Activated CD4-positive, CD25-positive, alpha-beta regulatory T cell treated with anti-CD3 and anti-CD28 coated beads, Interleukin-2, amount 50 U/mL, for 72 hours (primary cell): ENCODE measurements at regions not wholly inside any gene's neighbourhood (a gene's known extent, or its start where the extent isn't known, plus 50 kb on each side); places are given as distances from the start of the nearest gene placed in this dataset.
"Not testable (repeated sequence)": the region's sequence is repeated elsewhere in the genome, so short reads cannot be mapped to it uniquely, and the experiment has no call there.

ENCODE experiments used
- DNase-seq: peaks from one replicate; pipeline ENCODE4 v3.0.0; 2021

- DNase-seq, result no peak
Observed at GRCh38 chr11:19625438-19625837, 87.2 kb upstream of the NAV2 start.

- no peak for DNase-seq
Observed at GRCh38 chr11:19617696-19618523, 94.7 kb upstream of the NAV2 start.

GRCh38 chr11:19615341-19616183, 97.1 kb upstream of the NAV2 start:
- DNase-seq, result no peak

GRCh38 chr11:19614370-19614940, 98.2 kb upstream of the NAV2 start:
- no peak for DNase-seq

- DNase-seq, result not testable (repeated sequence)
Observed at GRCh38 chr11:19612025-19612424, 100.6 kb upstream of the NAV2 start.

- DNase-seq, result no peak
Observed at GRCh38 chr11:19607656-19608360, 104.8 kb upstream of the NAV2 start.

- DNase-seq, result no peak
Observed at GRCh38 chr11:19606856-19607655, 105.6 kb upstream of the NAV2 start.

GRCh38 chr11:19605520-19606371, 106.9 kb upstream of the NAV2 start:
- no peak for DNase-seq

- no peak for DNase-seq
Observed at GRCh38 chr11:19604679-19605375, 107.8 kb upstream of the NAV2 start.

GRCh38 chr11:19603771-19604170, 108.9 kb upstream of the NAV2 start:
- DNase-seq, result no peak

- no peak for DNase-seq
Observed at GRCh38 chr11:19602891-19603290, 109.7 kb upstream of the NAV2 start.

GRCh38 chr11:19602406-19602805, 110.2 kb upstream of the NAV2 start:
- no peak for DNase-seq

GRCh38 chr11:19601235-19601634, 111.4 kb upstream of the NAV2 start:
- no peak for DNase-seq

- no peak for DNase-seq
Observed at GRCh38 chr11:19599681-19600080, 113.0 kb upstream of the NAV2 start.

- no peak for DNase-seq
Observed at GRCh38 chr11:19598876-19599486, 113.7 kb upstream of the NAV2 start.

- no peak for DNase-seq
Observed at GRCh38 chr11:19598456-19598855, 114.2 kb upstream of the NAV2 start.

GRCh38 chr11:19597876-19598275, 114.8 kb upstream of the NAV2 start:
- DNase-seq, result no peak

GRCh38 chr11:19597206-19597605, 115.4 kb upstream of the NAV2 start:
- DNase-seq, result no peak

GRCh38 chr11:19595840-19596751, 116.5 kb upstream of the NAV2 start:
- DNase-seq, result no peak
